ENCODE measurements at regions not wholly inside any gene's neighbourhood (a gene's known extent, or its start where the extent isn't known, plus 50 kb on each side); places are given as distances from the start of the nearest gene placed in this dataset.

DNA sequence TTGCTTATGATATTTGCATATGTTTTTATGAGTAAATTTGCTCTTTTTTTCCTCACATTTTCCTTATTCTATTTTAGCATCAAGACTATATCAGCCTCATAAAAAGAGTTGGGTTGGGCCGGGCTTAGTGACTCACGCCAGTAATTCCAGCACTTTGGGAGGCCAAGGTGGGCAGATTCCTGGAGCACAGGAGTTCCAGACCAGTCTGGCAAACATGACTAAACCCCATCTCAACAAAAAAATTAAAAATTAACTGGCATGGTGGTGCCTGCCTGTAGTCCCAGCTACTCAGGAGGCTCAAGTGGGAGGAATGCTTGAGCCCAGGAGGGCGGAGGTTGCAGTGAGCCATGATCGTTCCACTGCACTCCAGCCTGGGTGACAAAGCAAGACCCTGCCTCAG, 148.8 kb upstream of the ANO5 start (continued):
- TF ChIP-seq JUND (IDR thresholded peaks at IDR 0.05) (no peak), NRF1 (IDR thresholded peaks at IDR 0.05; ENCODE audit: low read depth, low read length) (no peak), RAD21 (IDR thresholded peaks at IDR 0.05; ENCODE audit: low read length) (no peak), FOXM1 (IDR thresholded peaks at IDR 0.05; ENCODE audit: low read depth) (no peak), ZBTB33 (IDR thresholded peaks at IDR 0.05; ENCODE audit: borderline replicate concordance, low read depth) (no peak), FOSL2 (IDR thresholded peaks at IDR 0.05; ENCODE audit: borderline replicate concordance, low read depth) (no peak), MEF2A (IDR thresholded peaks at IDR 0.05; ENCODE audit: borderline replicate concordance, low read depth) (no peak)

- Histone ChIP-seq H3K9me2 (no peaks in the 10 kb centered on the region), H2AFZ (ENCODE audit: low read depth) (no peak overlapping the region), H3K4me1 (ENCODE audit: control insufficient read depth in 1 of 2, insufficient read depth in 2 of 2, low read depth in 1 of 2, low read length in 1 of 2) (no peaks in the 10 kb centered on the region), H3K27me3 (ENCODE audit: insufficient read depth) (no peaks in the 10 kb centered on the region), H3K79me2 (ENCODE audit: insufficient read depth) (no peaks in the 10 kb centered on the region), H3K27ac (ENCODE audit: low read depth in 2 of 2, low read length in 1 of 2) (no peak overlapping the region), H3K4me2 (no peak overlapping the region), H3F3A (replicated peaks; ENCODE audit: insufficient read depth) (no peaks in the 10 kb centered on the region), H4K20me1 (ENCODE audit: insufficient read depth) (no peaks in the 10 kb centered on the region), H3K9ac (no peak overlapping the region), H3K4me3 (ENCODE audit: low read depth in 2 of 2, low read length in 1 of 2) (no peak overlapping the region), H3K36me3 (replicated peaks in 1 of 2; ENCODE audit: control insufficient read depth in 1 of 2, insufficient read depth in 2 of 2, low read length in 1 of 2) (no peaks in the 10 kb centered on the region), H3K9me3 (no peaks in the 10 kb centered on the region)
- ChIA-PET CTCF (interaction anchor here (0.6 to 1.2 kb wide), 2 partner anchors 73 to 1377 kb away, joined by 3 to 4 read pairs; no protein-coding TSS in a partner anchor), POLR2A (no interaction called here)
- DNase-seq = no peak
- TF ChIP-seq GABPA (IDR thresholded peaks at IDR 0.05; ENCODE audit: low read depth) (no peak), TCF12 (IDR thresholded peaks at IDR 0.05) (no peak), TEAD4 (IDR thresholded peaks at IDR 0.05; ENCODE audit: borderline replicate concordance, insufficient read depth) (no peak), GATA2 (CRISPR knock-in tag; IDR thresholded peaks at IDR 0.05) (no peak), RAD21 (IDR thresholded peaks at IDR 0.05; ENCODE audit: low read length) (no peak)
- TF ChIP-seq, protein P1, sequence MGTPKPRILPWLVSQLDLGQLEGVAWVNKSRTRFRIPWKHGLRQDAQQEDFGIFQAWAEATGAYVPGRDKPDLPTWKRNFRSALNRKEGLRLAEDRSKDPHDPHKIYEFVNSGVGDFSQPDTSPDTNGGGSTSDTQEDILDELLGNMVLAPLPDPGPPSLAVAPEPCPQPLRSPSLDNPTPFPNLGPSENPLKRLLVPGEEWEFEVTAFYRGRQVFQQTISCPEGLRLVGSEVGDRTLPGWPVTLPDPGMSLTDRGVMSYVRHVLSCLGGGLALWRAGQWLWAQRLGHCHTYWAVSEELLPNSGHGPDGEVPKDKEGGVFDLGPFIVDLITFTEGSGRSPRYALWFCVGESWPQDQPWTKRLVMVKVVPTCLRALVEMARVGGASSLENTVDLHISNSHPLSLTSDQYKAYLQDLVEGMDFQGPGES (IDR thresholded peaks at IDR 0.05; ENCODE audit: low read depth, low read length) = no peak
- 42% methylated on average over 1 of the region's 1 CpG for WGBS (ENCODE audit: low lambda C conversion rate)
Measured at GRCh38 chr11:22049276-22049675, 143.6 kb upstream of the ANO5 start.

GRCh38 chr11:22065472-22065871, 127.4 kb upstream of the ANO5 start:
- Histone ChIP-seq H4K20me1 (ENCODE audit: insufficient read depth) (no peaks in the 10 kb centered on the region), H2AFZ (ENCODE audit: low read depth) (no peak overlapping the region), H3K9me3 (no peaks in the 10 kb centered on the region; the same call in 1 of the 2 replicates), H3K9ac (no peak overlapping the region), H3K36me3 (replicated peaks in 1 of 2; ENCODE audit: control insufficient read depth in 1 of 2, insufficient read depth in 2 of 2, low read length in 1 of 2) (no peaks in the 10 kb centered on the region), H3K79me2 (ENCODE audit: insufficient read depth) (no peaks in the 10 kb centered on the region), H3K9me2 (no peaks in the 10 kb centered on the region), H3K27ac (ENCODE audit: low read depth in 2 of 2, low read length in 1 of 2) (no peak overlapping the region), H3K4me3 (ENCODE audit: low read depth in 2 of 2, low read length in 1 of 2) (no peak overlapping the region), H3K4me1 (ENCODE audit: control insufficient read depth in 1 of 2, insufficient read depth in 2 of 2, low read depth in 1 of 2, low read length in 1 of 2) (no peaks in the 10 kb centered on the region), H3K27me3 (ENCODE audit: insufficient read depth) (no peaks in the 10 kb centered on the region), H3K4me2 (no peak overlapping the region), H3F3A (replicated peaks; ENCODE audit: insufficient read depth) (no peaks in the 10 kb centered on the region)
- POLR2A ChIA-PET = no interaction called here
- 4% methylated on average over 1 of the region's 1 CpG for WGBS (ENCODE audit: low lambda C conversion rate)
- CTCF ChIA-PET = no interaction called here
- no peak for DNase-seq
- no peak for TF ChIP-seq RFX5 (IDR thresholded peaks at IDR 0.05; ENCODE audit: low read length)
- TF ChIP-seq, protein P1 (IDR thresholded peaks at IDR 0.05; ENCODE audit: low read depth, low read length) = no peak
- no peak for TF ChIP-seq MEF2A (IDR thresholded peaks at IDR 0.05; ENCODE audit: borderline replicate concordance, low read depth)
- no peak for TF ChIP-seq USF1 (IDR thresholded peaks at IDR 0.05; ENCODE audit: borderline replicate concordance, low read depth)
- no peak for TF ChIP-seq MXI1 (IDR thresholded peaks at IDR 0.05; ENCODE audit: low read depth, low read length)
- no peak for TF ChIP-seq YY1 (IDR thresholded peaks at IDR 0.05; ENCODE audit: low read depth)
- TF ChIP-seq EZH2phosphoT487 (IDR thresholded peaks at IDR 0.05; ENCODE audit: borderline replicate concordance, low read depth) = no peak
- no peak for TF ChIP-seq RAD21 (IDR thresholded peaks at IDR 0.05; ENCODE audit: low read length)
- no peak for TF ChIP-seq ELF1 (IDR thresholded peaks at IDR 0.05)
- TF ChIP-seq FOXJ3 (CRISPR knock-in tag; IDR thresholded peaks at IDR 0.05) = no peak
- no peak for TF ChIP-seq RCOR1 (IDR thresholded peaks at IDR 0.05; ENCODE audit: low read length)
- no peak for TF ChIP-seq CTCF (IDR thresholded peaks at IDR 0.05)
- no peak for TF ChIP-seq GATA2 (CRISPR knock-in tag; IDR thresholded peaks at IDR 0.05)
